ENCODE measurements at regions not wholly inside any gene's neighbourhood (a gene's known extent, or its start where the extent isn't known, plus 50 kb on each side); places are given as distances from the start of the nearest gene placed in this dataset.

DNA sequence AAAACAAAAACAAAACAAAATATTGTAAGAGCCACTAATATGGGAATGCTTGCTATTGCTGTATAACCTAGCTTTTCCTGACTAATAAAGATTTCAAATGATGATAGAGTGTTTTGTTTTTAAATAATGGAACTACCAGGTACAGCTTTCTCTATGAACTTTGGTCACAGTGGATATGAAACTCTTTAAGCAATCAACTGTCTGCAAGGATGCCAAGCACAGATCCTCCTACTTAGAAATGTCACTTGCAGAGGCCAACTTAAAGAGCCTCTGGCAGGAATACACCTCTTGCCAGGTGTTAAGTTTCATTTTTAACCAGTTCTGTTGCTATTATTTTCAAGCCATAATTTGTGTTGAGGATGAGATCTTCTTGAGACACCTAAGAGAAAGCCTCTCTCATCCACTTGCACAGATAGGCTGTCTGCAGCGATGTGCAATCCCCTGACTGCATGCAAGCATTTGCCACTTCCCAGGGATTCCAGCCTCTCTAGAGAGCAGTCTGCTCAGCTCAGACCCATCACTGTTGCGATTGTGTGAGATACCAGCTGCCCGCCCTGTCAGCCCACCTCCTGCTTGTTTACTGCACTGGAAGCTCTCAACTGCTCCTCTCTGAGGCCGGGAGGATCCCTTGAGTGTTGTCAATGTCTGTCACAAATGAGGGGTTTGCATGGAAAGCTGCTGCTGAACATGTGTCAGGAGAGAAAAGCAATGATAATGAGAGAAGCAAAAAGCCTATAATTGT is 86.1 kb upstream of the SCG2 start:
- no peak for DNase-seq (ENCODE audit: low read depth)
- TF ChIP-seq, protein P1, sequence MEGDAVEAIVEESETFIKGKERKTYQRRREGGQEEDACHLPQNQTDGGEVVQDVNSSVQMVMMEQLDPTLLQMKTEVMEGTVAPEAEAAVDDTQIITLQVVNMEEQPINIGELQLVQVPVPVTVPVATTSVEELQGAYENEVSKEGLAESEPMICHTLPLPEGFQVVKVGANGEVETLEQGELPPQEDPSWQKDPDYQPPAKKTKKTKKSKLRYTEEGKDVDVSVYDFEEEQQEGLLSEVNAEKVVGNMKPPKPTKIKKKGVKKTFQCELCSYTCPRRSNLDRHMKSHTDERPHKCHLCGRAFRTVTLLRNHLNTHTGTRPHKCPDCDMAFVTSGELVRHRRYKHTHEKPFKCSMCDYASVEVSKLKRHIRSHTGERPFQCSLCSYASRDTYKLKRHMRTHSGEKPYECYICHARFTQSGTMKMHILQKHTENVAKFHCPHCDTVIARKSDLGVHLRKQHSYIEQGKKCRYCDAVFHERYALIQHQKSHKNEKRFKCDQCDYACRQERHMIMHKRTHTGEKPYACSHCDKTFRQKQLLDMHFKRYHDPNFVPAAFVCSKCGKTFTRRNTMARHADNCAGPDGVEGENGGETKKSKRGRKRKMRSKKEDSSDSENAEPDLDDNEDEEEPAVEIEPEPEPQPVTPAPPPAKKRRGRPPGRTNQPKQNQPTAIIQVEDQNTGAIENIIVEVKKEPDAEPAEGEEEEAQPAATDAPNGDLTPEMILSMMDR (IDR thresholded peaks at IDR 0.05; ENCODE audit: control insufficient read depth, insufficient read depth, low read depth, low read length, missing control alignments): no peak
- H3K4me3 ChIP-seq (ENCODE audit: control insufficient read depth, low read depth, low read length): no peak overlapping the region

DNA sequence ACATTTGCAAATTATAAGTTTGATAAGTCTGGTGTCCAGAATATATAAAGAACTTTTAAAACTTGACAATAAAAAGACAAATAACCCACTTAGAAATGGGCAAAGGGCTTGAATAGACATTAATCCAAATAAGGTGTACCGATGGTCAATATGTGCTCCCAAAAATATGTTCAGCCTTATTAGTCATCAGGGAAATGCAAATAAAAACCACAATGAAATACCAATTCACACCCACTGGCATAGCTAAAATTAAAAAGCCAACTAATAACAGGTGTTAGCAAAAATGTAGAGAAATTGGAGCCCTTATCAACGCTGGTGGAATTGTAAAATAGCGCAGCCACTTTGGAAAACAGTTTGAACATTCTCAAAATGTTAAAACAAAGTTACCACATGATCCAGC is 79.0 kb upstream of the SCG2 start:
- DNase-seq (ENCODE audit: low read depth): no peak
- TF ChIP-seq, protein P1 (IDR thresholded peaks at IDR 0.05; ENCODE audit: control insufficient read depth, insufficient read depth, low read depth, low read length, missing control alignments): no peak
- H3K4me3 ChIP-seq (ENCODE audit: control insufficient read depth, low read depth, low read length): no peak overlapping the region

DNA sequence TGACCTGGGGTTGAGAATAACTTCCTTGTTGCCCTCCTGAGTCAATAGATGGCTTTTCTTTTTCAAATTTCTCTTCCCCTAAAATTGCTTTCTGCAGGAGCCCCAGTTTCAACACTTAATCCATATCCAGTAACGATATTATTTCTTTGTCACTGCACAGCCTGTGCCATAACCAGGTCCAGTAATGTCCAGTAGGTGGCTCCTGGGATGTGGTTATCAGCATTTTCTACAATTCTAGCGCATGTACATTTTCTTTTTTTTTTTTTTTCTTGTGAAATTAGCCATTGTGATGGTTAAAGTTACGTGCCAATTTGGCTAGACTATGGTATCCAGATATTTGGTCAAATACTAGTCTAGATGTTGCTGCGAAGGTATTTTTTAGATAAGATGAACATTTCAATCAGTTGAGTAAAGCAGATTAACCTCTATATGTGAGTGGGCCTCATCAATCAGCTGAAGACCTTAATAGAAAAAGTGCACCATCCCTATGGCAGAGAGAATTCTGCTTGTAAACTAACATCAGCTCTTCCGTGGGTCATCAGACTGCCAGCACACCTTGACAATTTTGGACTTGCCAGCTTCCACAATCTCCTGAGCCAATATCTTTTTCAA is 72.9 kb upstream of the SCG2 start:
- H3K4me3 ChIP-seq (ENCODE audit: control insufficient read depth, low read depth, low read length): no peak overlapping the region
- TF ChIP-seq, protein P1 (IDR thresholded peaks at IDR 0.05; ENCODE audit: control insufficient read depth, insufficient read depth, low read depth, low read length, missing control alignments): peak; percentile 68
- no peak for DNase-seq (ENCODE audit: low read depth)

GRCh38 chr2:223669453-223670225 is 67.5 kb upstream of the SCG2 start:
- no peak overlapping the region for H3K4me3 ChIP-seq (ENCODE audit: control insufficient read depth, low read depth, low read length)
- TF ChIP-seq, protein P1 (IDR thresholded peaks at IDR 0.05; ENCODE audit: control insufficient read depth, insufficient read depth, low read depth, low read length, missing control alignments): no peak
- DNase-seq (ENCODE audit: low read depth): no peak

DNA sequence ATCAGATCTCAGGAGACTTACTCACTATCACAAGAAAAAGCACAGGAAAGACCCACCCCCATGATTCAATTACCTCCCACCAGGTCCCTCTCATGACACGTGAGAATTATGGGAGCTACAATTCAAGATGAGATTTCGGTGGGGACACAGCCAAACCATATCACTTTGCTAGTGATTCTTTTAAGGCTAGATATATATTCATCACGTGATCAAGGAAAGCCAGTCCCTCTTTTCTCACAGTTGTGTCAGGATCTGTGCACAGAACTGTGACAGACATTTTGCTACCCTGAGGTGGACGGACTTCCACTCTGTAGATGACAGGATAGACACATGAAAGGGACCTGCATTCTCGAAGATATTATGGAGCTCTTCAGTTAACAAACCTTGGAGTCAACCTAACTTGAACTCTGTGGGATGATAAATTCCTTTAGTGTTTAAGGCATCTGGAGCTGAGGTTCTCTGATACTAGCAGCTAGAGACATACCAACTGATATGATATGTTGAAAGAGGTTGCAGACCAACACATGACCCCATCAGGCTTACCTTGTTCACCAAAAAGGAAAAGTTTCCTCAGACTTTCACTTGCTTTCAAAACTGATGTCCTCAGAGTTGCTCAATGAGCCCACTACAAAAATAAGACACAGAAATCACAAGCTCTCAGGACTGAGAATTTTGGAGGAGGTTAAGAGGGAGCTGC is 66.3 kb upstream of the SCG2 start:
- TF ChIP-seq, protein P1 (IDR thresholded peaks at IDR 0.05; ENCODE audit: control insufficient read depth, insufficient read depth, low read depth, low read length, missing control alignments): no peak
- H3K4me3 ChIP-seq (ENCODE audit: control insufficient read depth, low read depth, low read length): no peak overlapping the region
- DNase-seq (ENCODE audit: low read depth): no peak

DNA sequence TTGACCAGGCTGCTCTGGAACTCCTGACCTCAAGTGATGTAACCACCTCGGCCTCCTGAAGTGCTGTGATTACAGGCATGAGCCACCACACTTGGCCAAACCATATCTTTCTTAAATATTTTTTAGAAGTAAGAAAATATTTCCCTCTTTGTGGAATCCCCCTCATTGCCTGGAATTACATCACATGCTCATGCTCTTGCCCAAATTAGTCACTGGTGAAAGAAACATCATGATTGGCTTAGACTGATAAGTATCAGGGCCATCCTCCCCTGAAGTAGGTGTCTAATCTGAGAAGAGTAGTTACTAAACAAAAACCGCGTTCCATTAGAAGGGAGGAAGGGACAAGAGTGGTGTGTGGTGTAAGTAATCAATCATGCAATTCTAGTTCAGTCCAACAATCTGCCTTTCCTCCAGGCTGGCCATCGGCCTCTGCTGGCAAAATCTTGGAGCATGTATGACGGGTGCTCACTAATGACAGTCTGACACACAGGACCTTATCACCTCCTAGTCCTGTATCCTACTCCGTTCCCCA is 52.3 kb upstream of the SCG2 start:
- no peak for DNase-seq (ENCODE audit: low read depth)
- TF ChIP-seq, protein P1 (IDR thresholded peaks at IDR 0.05; ENCODE audit: control insufficient read depth, insufficient read depth, low read depth, low read length, missing control alignments): no peak
- H3K4me3 ChIP-seq (ENCODE audit: control insufficient read depth, low read depth, low read length): no peak overlapping the region

All from AG09309 (cell line).